Ascending aorta (tissue), 2 donors: ENCODE measurements at regions not wholly inside any gene's neighbourhood (a gene's known extent, or its start where the extent isn't known, plus 50 kb on each side); places are given as distances from the start of the nearest gene placed in this dataset.

ENCODE experiments used
- DNase-seq, 2 donors: peaks; one replicate each; pipeline ENCODE4 v3.0.0-alpha.2; 2019; ENCODE audit warnings: low spot score in 2 of 2
- H3K27ac ChIP-seq, 2 donors: fragments of 200-600 bp; sonication (generic); one replicate each; pipeline ENCODE4 v1.5.1; 2016 to 2017; ENCODE audit warnings: mild to moderate bottlenecking in 1 of 2
- H3K27me3 ChIP-seq: fragments of 200-600 bp; sonication (generic); one replicate; pipeline ENCODE4 v1.5.1; 2017
- H3K36me3 ChIP-seq, 2 donors: fragments of 200-600 bp; sonication (generic); one replicate each; pipeline ENCODE4 v1.5.1; 2016
- H3K4me1 ChIP-seq, 2 donors: fragments of 200-600 bp; sonication (generic); one replicate each; pipeline ENCODE4 v1.5.1; 2016 to 2017; ENCODE audit warnings: mild to moderate bottlenecking in 1 of 2
- H3K4me3 ChIP-seq, 2 donors: fragments of 200-600 bp; sonication (generic); one replicate each; pipeline ENCODE4 v1.5.1; 2016 to 2017; ENCODE audit warnings: mild to moderate bottlenecking in 1 of 2
- H3K9me3 ChIP-seq, 2 donors: fragments of 200-600 bp; sonication (generic); one replicate each; pipeline ENCODE4 v1.5.1; 2016
- CTCF ChIP-seq, 3 experiments: fragments of 200-600 bp in 2 of 3; fragments of 450-650 bp in 1 of 3; sonication (generic) in 2 of 3; IDR thresholded peaks; one replicate each; pipeline ENCODE4 v1.5.1; 2016 to 2019; ENCODE audit warnings: antibody characterized with exemption in 3 of 3, mild to moderate bottlenecking in 1 of 3, moderate library complexity in 1 of 3
- intact Hi-C: fragments of 100-400 bp; cut with DNase I; formaldehyde crosslinking; loops from one replicate; pipeline ENCODE4 v1.15.1; 2023

GRCh38 chr1:79561521-79561978 lies 555.0 kb upstream of the ADGRL4 start:
- no peak for DNase-seq
- TF ChIP-seq CTCF (IDR thresholded peaks at IDR 0.05): no peak
- Histone ChIP-seq H3K4me1 (no peaks in the 10 kb centered on the region), H3K27me3 (no peaks in the 10 kb centered on the region), H3K4me3 (no peak overlapping the region), H3K27ac (no peak overlapping the region), H3K9me3 (no peaks in the 10 kb centered on the region), H3K36me3 (no peaks in the 10 kb centered on the region)
- intact Hi-C loops: no loop called here

GRCh38 chr1:79556189-79556588 lies 549.7 kb upstream of the ADGRL4 start:
- H3K4me1 ChIP-seq: no peaks in the 10 kb centered on the region
- TF ChIP-seq CTCF (IDR thresholded peaks at IDR 0.05): no peak

GRCh38 chr1:79554688-79555087 lies 548.2 kb upstream of the ADGRL4 start:
- no peak for DNase-seq
- H3K4me3 ChIP-seq: no peak overlapping the region
- intact Hi-C loops: no loop called here
- no peak for TF ChIP-seq CTCF (IDR thresholded peaks at IDR 0.05)
- no peak overlapping the region for H3K27ac ChIP-seq
- no peaks in the 10 kb centered on the region for H3K36me3 ChIP-seq
- no peaks in the 10 kb centered on the region for H3K9me3 ChIP-seq
- H3K4me1 ChIP-seq: no peaks in the 10 kb centered on the region
- H3K27me3 ChIP-seq: no peaks in the 10 kb centered on the region

More at GRCh38 chr1:79556189-79556588, 549.7 kb upstream of the ADGRL4 start:
- H3K27ac ChIP-seq: no peak overlapping the region
- no peaks in the 10 kb centered on the region for H3K9me3 ChIP-seq
- intact Hi-C loops: no loop called here
- no peak overlapping the region for H3K4me3 ChIP-seq
- H3K27me3 ChIP-seq: no peaks in the 10 kb centered on the region
- no peak for DNase-seq
- H3K36me3 ChIP-seq: no peaks in the 10 kb centered on the region

GRCh38 chr1:79551321-79551720 lies 544.8 kb upstream of the ADGRL4 start:
- Histone ChIP-seq H3K27me3 (no peaks in the 10 kb centered on the region), H3K9me3 (no peaks in the 10 kb centered on the region), H3K4me3 (no peak overlapping the region), H3K4me1 (no peaks in the 10 kb centered on the region), H3K27ac (no peak overlapping the region), H3K36me3 (no peaks in the 10 kb centered on the region)
- DNase-seq: no peak
- TF ChIP-seq CTCF (IDR thresholded peaks at IDR 0.05): no peak
- intact Hi-C loops: no loop called here

- H3K27ac ChIP-seq: no peak overlapping the region
- TF ChIP-seq CTCF (IDR thresholded peaks at IDR 0.05): no peak
- no peaks in the 10 kb centered on the region for H3K4me1 ChIP-seq
- no peaks in the 10 kb centered on the region for H3K36me3 ChIP-seq
- H3K9me3 ChIP-seq: no peaks in the 10 kb centered on the region
- no peaks in the 10 kb centered on the region for H3K27me3 ChIP-seq
- H3K4me3 ChIP-seq: no peak overlapping the region
- DNase-seq: no peak
- intact Hi-C loops: no loop called here
Measured at GRCh38 chr1:79550402-79550801, 543.9 kb upstream of the ADGRL4 start.

- Histone ChIP-seq H3K27me3 (no peaks in the 10 kb centered on the region), H3K4me1 (no peaks in the 10 kb centered on the region), H3K27ac (no peak overlapping the region), H3K4me3 (no peak overlapping the region), H3K36me3 (no peaks in the 10 kb centered on the region), H3K9me3 (no peaks in the 10 kb centered on the region)
- no peak for DNase-seq
- intact Hi-C loops: no loop called here
- no peak for TF ChIP-seq CTCF (IDR thresholded peaks at IDR 0.05)
Measured at GRCh38 chr1:79549201-79549600, 542.7 kb upstream of the ADGRL4 start.
